K562 (cell line): ENCODE measurements at regions not wholly inside any gene's neighbourhood (a gene's known extent, or its start where the extent isn't known, plus 50 kb on each side); places are given as distances from the start of the nearest gene placed in this dataset.

ENCODE experiments used
- ATAC-seq: fragments of 200-7000 bp; cut with Tn5 transposase; 3 replicates; pipeline ENCODE4 v1.9.1; 2020; ENCODE audit warnings: moderate library complexity
- BruUV-seq: library from RNA; stranded (reverse); fragments of 400-500 nt; replicated peaks from 2 replicates; lab custom pipeline; 2021; lab: Mats Ljungman, UMichigan
- CTCF ChIA-PET: fragments of 300-600 bp; formaldehyde crosslinking; extraction: SDS; loops from one replicate; lab custom pipeline; 2021; ENCODE audit warnings: low intra/inter-chr PET ratio; lab: Yijun Ruan, JAX
- POLR2A ChIA-PET: fragments of 300-600, 350-650 bp; sonication (Branson Sonifier 250); formaldehyde crosslinking; extraction: SDS; loops from one replicate; lab custom pipeline; 2021; ENCODE audit warnings: antibody characterized with exemption, inconsistent platforms; lab: Yijun Ruan, JAX
- DNase-seq, 4 experiments: peaks; one replicate each; pipeline versions ENCODE4 v3.0.0 to v3.0.0-alpha.2; 2011 to 2018; ENCODE audit warnings: low spot score in 3 of 4, mixed read lengths in 3 of 4; ENCODE audit errors: extremely low read depth in 1 of 4
- FAIRE-seq: peaks from 2 replicates; lab custom pipeline; 2011; peaks lifted over from hg19 to GRCh38; lab: Jason Lieb, UNC
- H2AFZ ChIP-seq: 2 replicates; pipeline ENCODE4 v1.6.0; 2011; ENCODE audit warnings: low read depth, low read length, control low read depth, inconsistent platforms
- H3K27ac ChIP-seq: fragments of 200-600 bp; 3 replicates; pipeline ENCODE4 v1.8.0; 2011; ENCODE audit warnings: low read depth, mild to moderate bottlenecking, control low read depth, inconsistent platforms, low read length, moderate library complexity, mixed read lengths; ENCODE audit errors: extremely low read depth
- H3K27me3 ChIP-seq, 2 experiments: fragments of 300-600 bp in 1 of 2; 2 replicates in 1 of 2; 3 replicates in 1 of 2; pipeline versions ENCODE4 v1.6.0 to v1.8.0; 2011; ENCODE audit warnings: inconsistent platforms in 2 of 2, low read length in 2 of 2, mild to moderate bottlenecking in 1 of 2, mixed read lengths in 1 of 2, moderate library complexity in 1 of 2; ENCODE audit not compliant: control insufficient read depth in 2 of 2, insufficient read depth in 2 of 2
- H3K36me3 ChIP-seq: fragments of 300-600 bp; 3 replicates; pipeline ENCODE4 v1.8.0; 2011; ENCODE audit warnings: mild to moderate bottlenecking, low read length, inconsistent platforms; ENCODE audit not compliant: control insufficient read depth, insufficient read depth
- H3K4me1 ChIP-seq, 2 experiments: fragments of 200-600 bp in 1 of 2; replicated peaks in 1 of 2; 2 replicates in 1 of 2; 3 replicates in 1 of 2; pipeline versions ENCODE4 v1.5.1 to v1.8.0; 2011; ENCODE audit warnings: inconsistent platforms in 2 of 2, low read length in 2 of 2, mild to moderate bottlenecking in 1 of 2, mixed read lengths in 1 of 2, moderate library complexity in 1 of 2; ENCODE audit not compliant: control insufficient read depth in 2 of 2, insufficient read depth in 2 of 2
- H3K4me2 ChIP-seq: 2 replicates; pipeline ENCODE4 v1.6.1; 2011; ENCODE audit warnings: low read length, control low read depth, inconsistent platforms, mixed read lengths; ENCODE audit not compliant: insufficient read depth
- H3K4me3 ChIP-seq: fragments of 200-600 bp; sonication (generic), shearing (Covaris generic); 2 replicates; pipeline ENCODE4 v1.5.1; 2016; ENCODE audit warnings: control low read depth, inconsistent platforms
- H3K79me2 ChIP-seq: fragments of 200-600 bp; 3 replicates; pipeline ENCODE4 v1.8.0; 2011; ENCODE audit warnings: low read length, inconsistent platforms; ENCODE audit not compliant: control insufficient read depth, insufficient read depth
- H3K9ac ChIP-seq, 2 experiments: 2 replicates each; pipeline versions ENCODE4 v1.6.0 to v1.6.1; 2011; ENCODE audit warnings: low read depth in 2 of 2, low read length in 2 of 2, control low read depth in 1 of 2, inconsistent platforms in 1 of 2, mild to moderate bottlenecking in 1 of 2, mixed read lengths in 1 of 2; ENCODE audit not compliant: insufficient read depth in 1 of 2
- H3K9me1 ChIP-seq: one replicate; pipeline ENCODE4 v1.6.0; 2011; ENCODE audit warnings: inconsistent platforms, mild to moderate bottlenecking, low read length, moderate library complexity; ENCODE audit not compliant: control insufficient read depth, insufficient read depth
- H3K9me3 ChIP-seq: replicated peaks from 2 replicates; pipeline ENCODE4 v1.5.1; 2011; ENCODE audit warnings: low read depth, low read length, inconsistent platforms; ENCODE audit not compliant: control insufficient read depth, insufficient read depth
- H4K20me1 ChIP-seq: replicated peaks from 2 replicates; pipeline ENCODE4 v1.6.1; 2011; ENCODE audit warnings: low read length, inconsistent platforms, mixed read lengths; ENCODE audit not compliant: control insufficient read depth, insufficient read depth
- MGA ChIP-seq: fragments of 450-650 bp; IDR thresholded peaks from 2 replicates; pipeline ENCODE4 v1.6.1; 2016; ENCODE audit warnings: mild to moderate bottlenecking, moderate library complexity
- NFE2L1 ChIP-seq: fragments of 450-650 bp; IDR thresholded peaks from 2 replicates; pipeline ENCODE4 v1.6.1; 2016; ENCODE audit warnings: missing genetic modification characterization, low read depth, mild to moderate bottlenecking, missing compliant biosample characterization, moderate library complexity, borderline replicate concordance
- NFIX ChIP-seq: fragments of 250-450 bp; sonication (Bioruptor Pico); IDR thresholded peaks from 2 replicates; pipeline ENCODE4 v1.4.0; 2020; ENCODE audit warnings: low read depth, mild to moderate bottlenecking, moderate library complexity
- RAD51 ChIP-seq: fragments of 450-650 bp; IDR thresholded peaks from 2 replicates; pipeline ENCODE4 v1.7.1; 2016; ENCODE audit warnings: low read depth, mild to moderate bottlenecking, borderline replicate concordance
- WGBS: fragments of 100-300 bp; shearing (Covaris generic); methylation state at CpG from one replicate; pipeline ENCODE4 v1.1.6; 2016; ENCODE audit warnings: low coverage, mixed read lengths; ENCODE audit not compliant: insufficient coverage; ENCODE audit errors: missing lambda C conversion rate; 5-methylcytosine and 5-hydroxymethylcytosine counted together
- in situ Hi-C: fragments of 300-500 bp; cut with MboI; formaldehyde crosslinking; loops from 4 replicates; pipeline ENCODE4 v1.15.0; 2018; ENCODE audit warnings: inconsistent platforms, mixed read lengths
- intact Hi-C: fragments of 100-400 bp; cut with micrococcal nuclease; formaldehyde crosslinking; loops from 2 replicates; pipeline ENCODE4 v1.14.2; 2022

DNA sequence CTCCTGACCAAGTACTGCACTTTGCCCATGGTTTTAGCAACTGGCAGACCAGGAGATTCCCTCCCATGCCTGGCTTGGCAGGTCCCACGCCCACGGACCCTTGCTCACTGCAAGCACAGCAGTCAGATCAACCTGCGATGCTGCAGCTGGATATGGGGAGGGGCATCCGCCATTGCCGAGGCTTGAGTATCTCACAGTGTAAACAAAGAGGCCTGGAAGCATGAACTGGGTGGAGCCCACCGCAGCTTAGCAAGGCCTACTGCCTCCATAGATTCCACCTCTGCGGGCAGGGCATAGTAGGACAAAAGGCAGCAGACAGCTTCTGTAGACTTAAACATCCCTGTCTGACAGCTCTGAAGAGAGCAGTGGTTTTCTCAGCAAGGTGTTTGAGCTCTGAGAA is 479.8 kb downstream of the FUT8 start:
- in situ Hi-C loops, result no loop called here
- Histone ChIP-seq H3K4me2 (no peak overlapping the region), H3K4me1 (no peaks in the 10 kb centered on the region), H3K9me1 (no peaks in the 10 kb centered on the region), H3K9me3 (no peaks in the 10 kb centered on the region), H3K9ac (no peak overlapping the region), H3K4me3 (no peak overlapping the region), H3K79me2 (no peaks in the 10 kb centered on the region), H2AFZ (no peak overlapping the region), H3K27me3 (no peaks in the 10 kb centered on the region), H3K27ac (no peak overlapping the region), H3K36me3 (no peaks in the 10 kb centered on the region), H4K20me1 (no peaks in the 10 kb centered on the region)
- DNase-seq, result no peak
- ATAC-seq, result no peak
- POLR2A ChIA-PET, result interaction anchor here (0.6 to 1.0 kb wide), 2 partner anchors 69 to 95 kb away, joined by 3 to 4 read pairs; no protein-coding TSS in a partner anchor
- no peak for FAIRE-seq
- intact Hi-C loops, result no loop called here
- no TSS peak for BruUV-seq
- CTCF ChIA-PET, result no interaction called here
- 0% methylated on average over 6 of the region's 7 CpGs for WGBS
- TF ChIP-seq RAD51 (no peak), NFIX (CRISPR knock-in tag) (no peak), NFE2L1 (tag) (no peak), MGA (no peak)
